ENCODE measurements at regions not wholly inside any gene's neighbourhood (a gene's known extent, or its start where the extent isn't known, plus 50 kb on each side); places are given as distances from the start of the nearest gene placed in this dataset.

DNA sequence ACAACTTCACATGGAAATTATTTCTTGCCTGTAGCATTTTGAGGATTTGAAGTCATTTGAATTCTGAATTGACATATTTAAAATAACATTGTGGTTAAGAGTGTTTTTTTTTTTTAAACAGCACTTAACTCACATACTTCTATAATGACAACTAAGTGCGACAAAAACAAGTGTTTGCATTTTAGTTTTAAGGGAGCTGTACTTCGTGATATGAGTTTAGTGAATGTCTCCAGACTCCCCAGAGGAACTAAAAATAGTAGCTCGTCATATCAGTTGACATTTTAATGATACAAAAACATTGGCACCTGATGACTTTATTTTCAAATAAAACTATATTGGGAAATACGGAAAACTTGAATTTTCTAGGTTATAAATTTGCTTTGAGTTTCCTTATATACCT lies 389.6 kb upstream of the MON1B start:
- H3K4me1 ChIP-seq (ENCODE audit: control insufficient read depth, insufficient read depth, low read length, poor library complexity, severe bottlenecking) = peaks cover 5% of the 10 kb centered on the region
- no CpG with 5 or more reads among the region's 4 CpGs for WGBS, 2 experiments (ENCODE audit: insufficient coverage in 2 of 2)
- H3K27ac ChIP-seq (ENCODE audit: low read depth, low read length, severe bottlenecking) = no peak overlapping the region
- H3K36me3 ChIP-seq (ENCODE audit: control insufficient read depth, insufficient read depth, low read length) = no peaks in the 10 kb centered on the region
- no peaks in the 10 kb centered on the region for H3K9me3 ChIP-seq (ENCODE audit: control insufficient read depth, low read length)
- no peak overlapping the region for H3K4me3 ChIP-seq (ENCODE audit: extremely low read depth, insufficient read depth, low read length, poor library complexity, severe bottlenecking)

DNA sequence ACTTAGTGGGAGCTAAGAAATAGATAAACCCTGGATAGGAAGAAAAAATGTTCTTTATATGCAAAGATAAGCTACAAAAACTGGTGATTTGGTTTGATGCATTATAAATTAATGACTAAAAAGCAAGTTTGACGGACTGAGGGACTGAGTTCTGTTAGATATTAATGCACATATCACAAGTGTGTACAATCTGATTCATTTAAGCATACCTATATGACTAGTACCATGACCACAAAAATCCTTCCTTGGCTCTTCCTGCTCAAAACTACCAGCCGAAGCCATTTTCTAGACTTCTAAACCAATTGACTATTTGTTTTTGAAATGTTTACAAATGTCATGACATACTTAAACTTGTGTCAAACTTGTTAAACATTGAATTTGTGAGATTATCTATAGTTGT lies 374.5 kb upstream of the MON1B start:
- no peaks in the 10 kb centered on the region for H3K4me1 ChIP-seq (ENCODE audit: control insufficient read depth, insufficient read depth, low read length, poor library complexity, severe bottlenecking)
- no peak overlapping the region for H3K4me3 ChIP-seq (ENCODE audit: extremely low read depth, insufficient read depth, low read length, poor library complexity, severe bottlenecking)
- no CpG with 5 or more reads among the region's 2 CpGs for WGBS, 2 experiments (ENCODE audit: insufficient coverage in 2 of 2)
- H3K9me3 ChIP-seq (ENCODE audit: control insufficient read depth, low read length) = no peaks in the 10 kb centered on the region
- H3K27ac ChIP-seq (ENCODE audit: low read depth, low read length, severe bottlenecking) = no peak overlapping the region
- no peaks in the 10 kb centered on the region for H3K36me3 ChIP-seq (ENCODE audit: control insufficient read depth, insufficient read depth, low read length)

GRCh38 chr16:76818606-76819181 lies 372.3 kb upstream of the MON1B start:
- 76% methylated on average over 2 of the region's 3 CpGs; no CpG with 5 or more reads in 1 of the 2 experiments for WGBS, 2 experiments (ENCODE audit: insufficient coverage in 2 of 2)
- Histone ChIP-seq H3K9me3 (ENCODE audit: control insufficient read depth, low read length) (no peaks in the 10 kb centered on the region), H3K27ac (ENCODE audit: low read depth, low read length, severe bottlenecking) (no peak overlapping the region), H3K36me3 (ENCODE audit: control insufficient read depth, insufficient read depth, low read length) (no peaks in the 10 kb centered on the region), H3K4me3 (ENCODE audit: extremely low read depth, insufficient read depth, low read length, poor library complexity, severe bottlenecking) (no peak overlapping the region), H3K4me1 (ENCODE audit: control insufficient read depth, insufficient read depth, low read length, poor library complexity, severe bottlenecking) (no peaks in the 10 kb centered on the region)

- Histone ChIP-seq H3K4me1 (ENCODE audit: control insufficient read depth, insufficient read depth, low read length, poor library complexity, severe bottlenecking) (no peaks in the 10 kb centered on the region), H3K36me3 (ENCODE audit: control insufficient read depth, insufficient read depth, low read length) (no peaks in the 10 kb centered on the region), H3K27ac (ENCODE audit: low read depth, low read length, severe bottlenecking) (no peak overlapping the region), H3K9me3 (ENCODE audit: control insufficient read depth, low read length) (no peaks in the 10 kb centered on the region), H3K4me3 (ENCODE audit: extremely low read depth, insufficient read depth, low read length, poor library complexity, severe bottlenecking) (no peak overlapping the region)
- 86 to 92% methylated on average over 5 of the region's 8 CpGs for WGBS, 2 experiments (ENCODE audit: insufficient coverage in 2 of 2)
Measured at GRCh38 chr16:76819226-76819916, 371.6 kb upstream of the MON1B start.

GRCh38 chr16:76824221-76824620 lies 366.8 kb upstream of the MON1B start:
- WGBS, 2 experiments (ENCODE audit: insufficient coverage in 2 of 2) = no CpG with 5 or more reads among the region's 1 CpG

GRCh38 chr16:76824791-76825190 lies 366.2 kb upstream of the MON1B start:
- Histone ChIP-seq H3K36me3 (ENCODE audit: control insufficient read depth, insufficient read depth, low read length) (no peaks in the 10 kb centered on the region), H3K27ac (ENCODE audit: low read depth, low read length, severe bottlenecking) (no peak overlapping the region), H3K9me3 (ENCODE audit: control insufficient read depth, low read length) (no peaks in the 10 kb centered on the region), H3K4me1 (ENCODE audit: control insufficient read depth, insufficient read depth, low read length, poor library complexity, severe bottlenecking) (no peaks in the 10 kb centered on the region), H3K4me3 (ENCODE audit: extremely low read depth, insufficient read depth, low read length, poor library complexity, severe bottlenecking) (no peak overlapping the region)
- WGBS, 2 experiments (ENCODE audit: insufficient coverage in 2 of 2) = no CpG with 5 or more reads among the region's 2 CpGs

More at GRCh38 chr16:76824221-76824620, 366.8 kb upstream of the MON1B start:
- Histone ChIP-seq H3K9me3 (ENCODE audit: control insufficient read depth, low read length) (no peaks in the 10 kb centered on the region), H3K4me3 (ENCODE audit: extremely low read depth, insufficient read depth, low read length, poor library complexity, severe bottlenecking) (no peak overlapping the region), H3K36me3 (ENCODE audit: control insufficient read depth, insufficient read depth, low read length) (no peaks in the 10 kb centered on the region), H3K27ac (ENCODE audit: low read depth, low read length, severe bottlenecking) (no peak overlapping the region), H3K4me1 (ENCODE audit: control insufficient read depth, insufficient read depth, low read length, poor library complexity, severe bottlenecking) (no peaks in the 10 kb centered on the region)

GRCh38 chr16:76835339-76835738 lies 355.7 kb upstream of the MON1B start:
- Histone ChIP-seq H3K4me3 (ENCODE audit: extremely low read depth, insufficient read depth, low read length, poor library complexity, severe bottlenecking) (no peak overlapping the region), H3K9me3 (ENCODE audit: control insufficient read depth, low read length) (no peaks in the 10 kb centered on the region), H3K27ac (ENCODE audit: low read depth, low read length, severe bottlenecking) (no peak overlapping the region), H3K36me3 (ENCODE audit: control insufficient read depth, insufficient read depth, low read length) (no peaks in the 10 kb centered on the region), H3K4me1 (ENCODE audit: control insufficient read depth, insufficient read depth, low read length, poor library complexity, severe bottlenecking) (no peaks in the 10 kb centered on the region)
- WGBS, 2 experiments (ENCODE audit: insufficient coverage in 2 of 2) = 100% methylated on average over 1 of the region's 4 CpGs; no CpG with 5 or more reads in 1 of the 2 experiments

DNA sequence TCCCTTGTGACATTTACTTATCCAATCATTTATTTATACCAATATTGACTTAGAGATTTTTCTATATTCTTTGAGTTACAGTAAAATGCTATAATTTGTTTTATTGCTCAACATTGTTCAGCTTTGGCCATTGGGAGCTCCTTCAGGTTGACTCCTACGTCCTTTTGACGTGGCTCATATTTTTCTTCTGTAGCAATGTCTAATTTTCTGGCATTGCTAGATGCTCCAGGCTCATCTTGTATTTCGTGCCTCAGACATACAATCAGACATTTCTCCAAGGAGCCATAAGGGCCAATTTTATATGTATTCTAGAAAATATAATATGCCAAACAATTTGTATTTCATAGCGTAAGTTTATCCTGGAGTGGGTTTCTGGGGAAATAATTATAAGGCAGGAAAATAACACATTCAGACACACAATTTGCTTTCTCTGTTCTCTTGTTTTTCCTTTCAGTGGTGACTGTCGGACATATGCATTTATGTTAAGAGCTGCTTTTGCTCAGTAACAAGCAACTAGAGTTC lies 355.1 kb upstream of the MON1B start:
- Histone ChIP-seq H3K4me1 (ENCODE audit: control insufficient read depth, insufficient read depth, low read length, poor library complexity, severe bottlenecking) (no peaks in the 10 kb centered on the region), H3K4me3 (ENCODE audit: extremely low read depth, insufficient read depth, low read length, poor library complexity, severe bottlenecking) (no peak overlapping the region), H3K9me3 (ENCODE audit: control insufficient read depth, low read length) (no peaks in the 10 kb centered on the region), H3K27ac (ENCODE audit: low read depth, low read length, severe bottlenecking) (no peak overlapping the region), H3K36me3 (ENCODE audit: control insufficient read depth, insufficient read depth, low read length) (no peaks in the 10 kb centered on the region)
- WGBS, 2 experiments (ENCODE audit: insufficient coverage in 2 of 2) = 100% methylated on average over 2 of the region's 5 CpGs; no CpG with 5 or more reads in 1 of the 2 experiments

DNA sequence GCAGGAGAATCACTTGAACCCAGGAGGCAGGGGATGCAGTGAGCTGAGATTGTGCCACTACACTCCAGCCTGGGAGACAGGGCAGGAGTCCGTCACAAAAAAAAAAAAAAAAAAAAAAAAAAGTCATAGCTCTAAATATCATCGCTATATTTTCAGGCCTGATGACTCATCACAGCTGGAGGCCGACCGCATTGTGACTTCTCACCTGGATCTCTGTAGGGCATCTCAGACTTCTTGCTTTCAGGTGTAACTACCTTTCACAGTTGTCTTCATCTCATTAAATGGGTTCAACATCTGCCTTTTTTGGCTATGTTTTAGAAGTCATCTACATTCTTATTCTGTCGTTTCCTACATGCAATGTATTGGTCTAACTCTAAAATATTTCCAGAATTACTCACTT lies 353.1 kb upstream of the MON1B start:
- Histone ChIP-seq H3K27ac (ENCODE audit: low read depth, low read length, severe bottlenecking) (no peak overlapping the region), H3K4me3 (ENCODE audit: extremely low read depth, insufficient read depth, low read length, poor library complexity, severe bottlenecking) (no peak overlapping the region), H3K36me3 (ENCODE audit: control insufficient read depth, insufficient read depth, low read length) (no peaks in the 10 kb centered on the region), H3K4me1 (ENCODE audit: control insufficient read depth, insufficient read depth, low read length, poor library complexity, severe bottlenecking) (no peaks in the 10 kb centered on the region), H3K9me3 (ENCODE audit: control insufficient read depth, low read length) (no peaks in the 10 kb centered on the region)
- 85 to 94% methylated on average over 3 to 4 of the region's 5 CpGs for WGBS, 2 experiments (ENCODE audit: insufficient coverage in 2 of 2)

DNA sequence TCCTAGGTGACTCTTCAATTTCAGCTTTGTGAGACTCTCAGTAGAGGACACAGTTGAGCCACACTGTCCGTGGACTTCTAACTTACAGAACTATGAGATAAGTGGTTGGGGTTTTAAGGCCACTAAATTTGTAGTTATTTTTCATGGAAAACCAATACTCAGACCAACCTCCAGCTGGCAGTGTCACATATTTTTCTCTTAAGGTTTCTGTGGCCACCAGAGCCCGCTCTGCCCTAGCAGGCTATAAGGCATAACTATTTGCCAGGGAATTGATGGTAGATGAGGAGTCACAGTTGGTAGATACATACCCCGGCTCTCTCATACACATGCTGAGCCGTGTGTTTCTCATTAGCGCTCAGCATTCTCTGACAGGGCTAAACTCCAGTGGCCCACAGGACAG lies 336.8 kb upstream of the MON1B start:
- Histone ChIP-seq H3K27ac (ENCODE audit: low read depth, low read length, severe bottlenecking) (no peak overlapping the region), H3K9me3 (ENCODE audit: control insufficient read depth, low read length) (no peaks in the 10 kb centered on the region), H3K4me3 (ENCODE audit: extremely low read depth, insufficient read depth, low read length, poor library complexity, severe bottlenecking) (no peak overlapping the region), H3K4me1 (ENCODE audit: control insufficient read depth, insufficient read depth, low read length, poor library complexity, severe bottlenecking) (no peaks in the 10 kb centered on the region), H3K36me3 (ENCODE audit: control insufficient read depth, insufficient read depth, low read length) (no peaks in the 10 kb centered on the region)
- WGBS, 2 experiments (ENCODE audit: insufficient coverage in 2 of 2) = 92 to 100% methylated on average over 2 to 3 of the region's 5 CpGs

DNA sequence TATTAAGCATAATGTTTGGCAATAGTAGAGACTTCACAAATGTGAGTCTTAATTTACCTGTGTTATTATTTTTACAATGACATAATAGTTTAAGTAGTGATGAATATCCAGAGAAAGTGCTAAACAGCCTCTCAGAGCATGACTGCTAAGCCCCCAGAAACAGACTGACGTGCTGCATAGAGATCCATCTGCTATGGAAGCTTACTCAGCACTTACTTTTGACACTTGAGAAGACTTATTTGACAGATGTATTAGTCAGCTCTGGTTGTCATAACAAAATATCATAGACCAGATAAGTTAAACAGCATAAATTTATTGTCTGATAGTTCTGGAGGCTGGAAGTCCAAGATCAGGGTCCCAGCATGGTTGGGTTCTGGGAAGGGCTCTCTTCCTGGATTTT lies 334.9 kb upstream of the MON1B start:
- no peaks in the 10 kb centered on the region for H3K36me3 ChIP-seq (ENCODE audit: control insufficient read depth, insufficient read depth, low read length)
- 100% methylated on average over 1 of the region's 1 CpG; no CpG with 5 or more reads in 1 of the 2 experiments for WGBS, 2 experiments (ENCODE audit: insufficient coverage in 2 of 2)
- H3K27ac ChIP-seq (ENCODE audit: low read depth, low read length, severe bottlenecking) = no peak overlapping the region
- H3K9me3 ChIP-seq (ENCODE audit: control insufficient read depth, low read length) = no peaks in the 10 kb centered on the region
- no peak overlapping the region for H3K4me3 ChIP-seq (ENCODE audit: extremely low read depth, insufficient read depth, low read length, poor library complexity, severe bottlenecking)
- no peaks in the 10 kb centered on the region for H3K4me1 ChIP-seq (ENCODE audit: control insufficient read depth, insufficient read depth, low read length, poor library complexity, severe bottlenecking)
